Motor neuron (in vitro differentiated cells): ENCODE measurements at regions not wholly inside any gene's neighbourhood (a gene's known extent, or its start where the extent isn't known, plus 50 kb on each side); places are given as distances from the start of the nearest gene placed in this dataset.
A peak's percentile ranks its signal among the peaks of the same experiment; 100 is the strongest.

ENCODE experiments used
- ATAC-seq, 8 experiments: fragments of 200-7000 bp; cut with Tn5 transposase; replicated peaks in 6 of 8; 2 replicates each; pipeline ENCODE4 v1.8.0; 2021; ENCODE audit warnings: mild to moderate bottlenecking in 8 of 8, moderate library complexity in 8 of 8
- H3K27ac ChIP-seq, 2 donors: fragments of 250-450 bp; sonication (Bioruptor Pico); 2 replicates each; pipeline ENCODE4 v1.9.0; 2021; ENCODE audit warnings: antibody characterized with exemption in 2 of 2, mild to moderate bottlenecking in 2 of 2, moderate library complexity in 1 of 2
- H3K4me1 ChIP-seq, 2 donors: fragments of 250-450 bp; sonication (Bioruptor Pico); replicated peaks in 1 of 2; 2 replicates each; pipeline ENCODE4 v1.6.1; 2021; ENCODE audit warnings: antibody characterized with exemption in 2 of 2, mild to moderate bottlenecking in 2 of 2, moderate library complexity in 1 of 2
- H3K4me3 ChIP-seq, 5 donors: fragments of 250-450 bp; sonication (Bioruptor Pico); 2 replicates each; pipeline ENCODE4 v1.9.0; 2021; ENCODE audit warnings: antibody characterized with exemption in 5 of 5, mild to moderate bottlenecking in 5 of 5, moderate library complexity in 4 of 5
- WGBS, 10 experiments: fragments of 450-650 bp; shearing (Covaris generic); methylation state at CpG; one replicate each; pipeline ENCODE4 v1.0.0; 2022; 5-methylcytosine and 5-hydroxymethylcytosine counted together
- in situ Hi-C, 9 experiments: fragments of 400-800 bp; cut with MboI; loops; one replicate each; pipeline ENCODE4 v1.15.0; 2021; ENCODE audit warnings: low sequenced_read_pairs in 9 of 9, low pct_unique_long_range_greater_than_20kb in 2 of 9; ENCODE audit not compliant: unreplicated experiment in 9 of 9

GRCh38 chr6:41432280-41432679, 96.9 kb downstream of the NCR2 start:
- Histone ChIP-seq H3K27ac (no peak overlapping the region), H3K4me1 (peaks cover 10 to 11% of the 10 kb centered on the region in 2 donors), H3K4me3 (no peak overlapping the region)
- ATAC-seq = no peak
- in situ Hi-C loops = loop anchor here in 2 of 9 experiments (25.0 kb wide), 1 partner anchor 155 kb away; no protein-coding TSS in a partner anchor
- WGBS, 10 experiments = 0% methylated on average over 1 of the region's 3 CpGs; no CpG with 5 or more reads in 8 of the 10 experiments

- Histone ChIP-seq H3K27ac (no peak overlapping the region), H3K4me1 (no peaks in the 10 kb centered on the region), H3K4me3 (no peak overlapping the region)
- no peak for ATAC-seq
- 40 to 79% (median 70%) methylated on average over 5 to 9 of the region's 9 CpGs for WGBS, 10 experiments
- in situ Hi-C loops = loop anchor here in 2 of 9 experiments (25.0 kb wide), 1 partner anchor 152 kb away; no protein-coding TSS in a partner anchor
Measured at GRCh38 chr6:41434803-41435481, 99.5 kb downstream of the NCR2 start.

- Histone ChIP-seq H3K4me1 (peaks cover 11 to 14% of the 10 kb centered on the region in 2 donors), H3K27ac (no peak overlapping the region), H3K4me3 (no peak overlapping the region)
- ATAC-seq = no peak
- in situ Hi-C loops = loop anchor here in 2 of 9 experiments (25.0 kb wide), 1 partner anchor 150 kb away; no protein-coding TSS in a partner anchor
- 17 to 100% (median 82%) methylated on average over 1 to 4 of the region's 4 CpGs; no CpG with 5 or more reads in 3 of the 10 experiments for WGBS, 10 experiments
Measured at GRCh38 chr6:41437604-41438003, 102.2 kb downstream of the NCR2 start.

GRCh38 chr6:41438746-41439145, 103.3 kb downstream of the NCR2 start:
- no peak for ATAC-seq
- WGBS, 10 experiments = 17 to 100% (median 57%) methylated on average over 1 of the region's 1 CpG; no CpG with 5 or more reads in 5 of the 10 experiments
- Histone ChIP-seq H3K27ac (no peak overlapping the region), H3K4me3 (no peak overlapping the region), H3K4me1 (peaks cover 21 to 24% of the 10 kb centered on the region in 2 donors)
- in situ Hi-C loops = loop anchor here in 2 of 9 experiments (25.0 kb wide), 1 partner anchor 149 kb away; no protein-coding TSS in a partner anchor

- no peak for ATAC-seq
- in situ Hi-C loops = loop anchor here in 2 of 9 experiments (25.0 kb wide), 1 partner anchor 148 kb away; no protein-coding TSS in a partner anchor
- peaks cover 29 to 34% of the 10 kb centered on the region in 2 donors for H3K4me1 ChIP-seq
- H3K4me3 ChIP-seq = no peak overlapping the region
- no peak overlapping the region for H3K27ac ChIP-seq
- 19 to 93% (median 74%) methylated on average over 1 to 8 of the region's 8 CpGs; no CpG with 5 or more reads in 1 of the 10 experiments for WGBS, 10 experiments
Measured at GRCh38 chr6:41439524-41440418, 104.4 kb downstream of the NCR2 start.

GRCh38 chr6:41440958-41441357, 105.2 kb upstream of the FOXP4 start:
- no peak for ATAC-seq
- Histone ChIP-seq H3K4me3 (no peak overlapping the region), H3K4me1 (peaks cover 29 to 40% of the 10 kb centered on the region in 2 donors), H3K27ac (no peak overlapping the region)
- 0 to 100% (median 83%) methylated on average over 1 to 5 of the region's 6 CpGs; no CpG with 5 or more reads in 2 of the 10 experiments for WGBS, 10 experiments
- in situ Hi-C loops = loop anchor here in 2 of 9 experiments (25.0 kb wide), 1 partner anchor 146 kb away; no protein-coding TSS in a partner anchor

- WGBS, 10 experiments = 44 to 100% (median 80%) methylated on average over 1 to 4 of the region's 9 CpGs; no CpG with 5 or more reads in 5 of the 10 experiments
- ATAC-seq = peak in 1 of 8 experiments; percentile 20
- Histone ChIP-seq H3K27ac (no peak overlapping the region), H3K4me1 (peaks cover 29 to 40% of the 10 kb centered on the region in 2 donors), H3K4me3 (no peak overlapping the region)
- in situ Hi-C loops = loop anchor here in 2 of 9 experiments (25.0 kb wide), 1 partner anchor 146 kb away; no protein-coding TSS in a partner anchor
Measured at GRCh38 chr6:41441598-41442351, 104.4 kb upstream of the FOXP4 start.

GRCh38 chr6:41442352-41442672, 103.9 kb upstream of the FOXP4 start:
- Histone ChIP-seq H3K4me1 (peaks cover 29 to 40% of the 10 kb centered on the region in 2 donors), H3K4me3 (no peak overlapping the region), H3K27ac (no peak overlapping the region)
- in situ Hi-C loops = loop anchor here in 2 of 9 experiments (25.0 kb wide), 1 partner anchor 145 kb away; no protein-coding TSS in a partner anchor
- ATAC-seq = no peak
- WGBS, 10 experiments = 20 to 100% methylated on average over 1 of the region's 2 CpGs; no CpG with 5 or more reads in 8 of the 10 experiments

GRCh38 chr6:41442800-41443501, 103.2 kb upstream of the FOXP4 start:
- Histone ChIP-seq H3K4me1 (peaks cover 29 to 40% of the 10 kb centered on the region in 2 donors), H3K4me3 (no peak overlapping the region), H3K27ac (peak overlapping the region; percentile 55 to 78)
- in situ Hi-C loops = loop anchor here in 2 of 9 experiments (25.0 kb wide), 1 partner anchor 144 kb away; no protein-coding TSS in a partner anchor
- peak; percentile 80 to 90 (median 84) for ATAC-seq
- WGBS, 10 experiments = 4 to 80% (median 13%) methylated on average over 1 to 8 of the region's 42 CpGs; no CpG with 5 or more reads in 6 of the 10 experiments

GRCh38 chr6:41443616-41444525, 102.3 kb upstream of the FOXP4 start:
- Histone ChIP-seq H3K4me1 (peaks cover 29 to 40% of the 10 kb centered on the region in 2 donors), H3K27ac (peak overlapping the region in 1 of 2 donors; percentile 16), H3K4me3 (no peak overlapping the region)
- ATAC-seq = peak; percentile 30 to 57 (median 38)
- WGBS, 10 experiments = 19 to 100% (median 56%) methylated on average over 1 to 7 of the region's 15 CpGs; no CpG with 5 or more reads in 3 of the 10 experiments
- in situ Hi-C loops = loop anchor here in 2 of 9 experiments (25.0 kb wide), 1 partner anchor 143 kb away; no protein-coding TSS in a partner anchor

- peaks cover 29 to 49% of the 10 kb centered on the region in 2 donors for H3K4me1 ChIP-seq
- peak in 1 of 8 experiments; percentile 9 for ATAC-seq
- H3K4me3 ChIP-seq = no peak overlapping the region
- in situ Hi-C loops = loop anchor here in 2 of 9 experiments (25.0 kb wide), 1 partner anchor 142 kb away; no protein-coding TSS in a partner anchor
- WGBS, 10 experiments = 33 to 96% (median 69%) methylated on average over 1 to 8 of the region's 11 CpGs; no CpG with 5 or more reads in 2 of the 10 experiments
- H3K27ac ChIP-seq = no peak overlapping the region
Measured at GRCh38 chr6:41445261-41445660, 100.9 kb upstream of the FOXP4 start.
